Activated CD4-positive, alpha-beta T cell treated with anti-CD3 and anti-CD28 coated beads, Interleukin-10, Interleukin-2, amounts not matched to agents 100 ng/mL and 50 ng/mL, durations not matched to agents 16 hours and 8 hours (primary cell): ENCODE measurements at regions not wholly inside any gene's neighbourhood (a gene's known extent, or its start where the extent isn't known, plus 50 kb on each side); places are given as distances from the start of the nearest gene placed in this dataset.

Source experiments
- DNase-seq: peaks from one replicate; pipeline ENCODE4 v3.0.0-alpha.2; 2020

- DNase-seq = no peak
Measured at GRCh38 chr1:200248541-200248940, 161.3 kb downstream of the ZNF281 start.

GRCh38 chr1:200247518-200247917, 162.3 kb downstream of the ZNF281 start:
- DNase-seq = no peak

GRCh38 chr1:200245473-200245872, 164.4 kb downstream of the ZNF281 start:
- DNase-seq = no peak

GRCh38 chr1:200243042-200243437, 166.8 kb downstream of the ZNF281 start:
- no peak for DNase-seq

- DNase-seq = no peak
Measured at GRCh38 chr1:200242110-200243041, 167.5 kb downstream of the ZNF281 start.

- DNase-seq = no peak
Measured at GRCh38 chr1:200240656-200241055, 169.2 kb downstream of the ZNF281 start.

GRCh38 chr1:200238311-200238710, 171.5 kb downstream of the ZNF281 start:
- no peak for DNase-seq

- DNase-seq = no peak
Measured at GRCh38 chr1:200237066-200237465, 172.8 kb downstream of the ZNF281 start.

- no peak for DNase-seq
Measured at GRCh38 chr1:200234938-200235337, 174.9 kb downstream of the ZNF281 start.

GRCh38 chr1:200233393-200233792, 176.4 kb downstream of the ZNF281 start:
- no peak for DNase-seq

- DNase-seq = no peak
Measured at GRCh38 chr1:200231787-200232231, 178.0 kb downstream of the ZNF281 start.

GRCh38 chr1:200230671-200231070, 179.2 kb downstream of the ZNF281 start:
- no peak for DNase-seq

- no peak for DNase-seq
Measured at GRCh38 chr1:200228486-200228885, 181.3 kb downstream of the ZNF281 start.

GRCh38 chr1:200228081-200228480, 181.8 kb downstream of the ZNF281 start:
- no peak for DNase-seq
